ENCODE measurements at regions not wholly inside any gene's neighbourhood (a gene's known extent, or its start where the extent isn't known, plus 50 kb on each side); places are given as distances from the start of the nearest gene placed in this dataset.

- Mint-ChIP-seq H3K27ac (ENCODE audit: low read depth, unreplicated experiment) (no peak overlapping the region), H3K4me3 (ENCODE audit: unreplicated experiment) (no peak overlapping the region), H3K4me1 (ENCODE audit: insufficient read depth, unreplicated experiment) (no peaks in the 10 kb centered on the region), H3K36me3 (ENCODE audit: insufficient read depth, unreplicated experiment) (peaks cover 7% of the 10 kb centered on the region), H3K9me3 (ENCODE audit: unreplicated experiment) (no peaks in the 10 kb centered on the region), H3K27me3 (ENCODE audit: insufficient read depth, unreplicated experiment) (peaks cover 76% of the 10 kb centered on the region)
- TF ChIP-seq CTCF (IDR thresholded peaks at IDR 0.05; ENCODE audit: unreplicated experiment), result no peak
- POLR2A ChIA-PET, result interaction anchor here (0.7 to 2.9 kb wide), 3 partner anchors 9 to 120 kb away, joined by 3 to 9 read pairs (median 3); partner anchors contain the start of gene NIBAN1
- intact Hi-C loops (cut with micrococcal nuclease), result no loop called here
- CTCF ChIA-PET, result no interaction called here
- no TSS peak for BruUV-seq (replicated peaks)
- no peak for DNase-seq (ENCODE audit: unreplicated experiment)
Observed at GRCh38 chr1:184854036-184854435, 99.4 kb upstream of the EDEM3 start.

- peaks cover 57% of the 10 kb centered on the region for H3K27me3 Mint-ChIP-seq (ENCODE audit: insufficient read depth, unreplicated experiment)
- no peaks in the 10 kb centered on the region for H3K4me1 Mint-ChIP-seq (ENCODE audit: insufficient read depth, unreplicated experiment)
- TF ChIP-seq CTCF (IDR thresholded peaks at IDR 0.05; ENCODE audit: unreplicated experiment), result no peak
- H3K9me3 Mint-ChIP-seq (ENCODE audit: unreplicated experiment), result no peaks in the 10 kb centered on the region
- ChIA-PET POLR2A (interaction anchor here (1.3 kb wide), 1 partner anchor 26 kb away, joined by 3 read pairs; no protein-coding TSS in a partner anchor), CTCF (interaction anchor here (0.6 kb wide), 1 partner anchor 7 kb away, joined by 3 read pairs; no protein-coding TSS in a partner anchor)
- H3K27ac Mint-ChIP-seq (ENCODE audit: low read depth, unreplicated experiment), result no peak overlapping the region
- intact Hi-C loops (cut with micrococcal nuclease), result no loop called here
- no peaks in the 10 kb centered on the region for H3K36me3 Mint-ChIP-seq (ENCODE audit: insufficient read depth, unreplicated experiment)
- no peak for DNase-seq (ENCODE audit: unreplicated experiment)
- BruUV-seq (replicated peaks), result no TSS peak
- H3K4me3 Mint-ChIP-seq (ENCODE audit: unreplicated experiment), result no peak overlapping the region
Observed at GRCh38 chr1:184851822-184852746, 97.4 kb upstream of the EDEM3 start.

- BruUV-seq (replicated peaks), result no TSS peak
- POLR2A ChIA-PET, result interaction anchor here (0.6 to 2.4 kb wide), 7 partner anchors 13 to 1131 kb away, joined by 3 to 7 read pairs (median 3); no protein-coding TSS in a partner anchor
- peaks cover 56% of the 10 kb centered on the region for H3K27me3 Mint-ChIP-seq (ENCODE audit: insufficient read depth, unreplicated experiment)
- H3K4me3 Mint-ChIP-seq (ENCODE audit: unreplicated experiment), result no peak overlapping the region
- H3K4me1 Mint-ChIP-seq (ENCODE audit: insufficient read depth, unreplicated experiment), result peaks cover 1% of the 10 kb centered on the region
- CTCF ChIA-PET, result interaction anchor here (0.5 to 1.8 kb wide), 5 partner anchors 13 to 356 kb away, joined by 3 to 6 read pairs (median 4); no protein-coding TSS in a partner anchor
- no peak for TF ChIP-seq CTCF (IDR thresholded peaks at IDR 0.05; ENCODE audit: unreplicated experiment)
- H3K9me3 Mint-ChIP-seq (ENCODE audit: unreplicated experiment), result no peaks in the 10 kb centered on the region
- no peak overlapping the region for H3K27ac Mint-ChIP-seq (ENCODE audit: low read depth, unreplicated experiment)
- peaks cover 6% of the 10 kb centered on the region for H3K36me3 Mint-ChIP-seq (ENCODE audit: insufficient read depth, unreplicated experiment)
- intact Hi-C loops (cut with micrococcal nuclease), result no loop called here
- no peak for DNase-seq (ENCODE audit: unreplicated experiment)
Observed at GRCh38 chr1:184843732-184844495, 89.3 kb upstream of the EDEM3 start.

- BruUV-seq (replicated peaks), result no TSS peak
- DNase-seq (ENCODE audit: unreplicated experiment), result no peak
- ChIA-PET POLR2A (interaction anchor here (0.6 to 1.0 kb wide), 3 partner anchors 34 to 789 kb away, joined by 3 to 4 read pairs (median 3); partner anchors contain the start of gene TSEN15), CTCF (interaction anchor here (1.1 kb wide), 1 partner anchor 24 kb away, joined by 5 read pairs; no protein-coding TSS in a partner anchor)
- intact Hi-C loops (cut with micrococcal nuclease), result no loop called here
- Mint-ChIP-seq H3K4me3 (ENCODE audit: unreplicated experiment) (no peak overlapping the region), H3K4me1 (ENCODE audit: insufficient read depth, unreplicated experiment) (peaks cover 16% of the 10 kb centered on the region), H3K27ac (ENCODE audit: low read depth, unreplicated experiment) (no peak overlapping the region), H3K9me3 (ENCODE audit: unreplicated experiment) (no peaks in the 10 kb centered on the region), H3K36me3 (ENCODE audit: insufficient read depth, unreplicated experiment) (peaks cover 10% of the 10 kb centered on the region), H3K27me3 (ENCODE audit: insufficient read depth, unreplicated experiment) (peaks cover 87% of the 10 kb centered on the region)
- no peak for TF ChIP-seq CTCF (IDR thresholded peaks at IDR 0.05; ENCODE audit: unreplicated experiment)
Observed at GRCh38 chr1:184840596-184840995, 85.9 kb upstream of the EDEM3 start.
